GM12864 (cell line): ENCODE measurements at regions not wholly inside any gene's neighbourhood (a gene's known extent, or its start where the extent isn't known, plus 50 kb on each side); places are given as distances from the start of the nearest gene placed in this dataset.

Source experiments
- DNase-seq: peaks from one replicate; pipeline ENCODE4 v3.0.0-alpha.2; 2011; ENCODE audit warnings: low read depth
- H3K4me3 ChIP-seq: 2 replicates; pipeline ENCODE4 v1.5.1; 2011; ENCODE audit warnings: mild to moderate bottlenecking, low read depth, low read length, control low read depth
- CTCF ChIP-seq: IDR thresholded peaks from 2 replicates; pipeline ENCODE4 v1.5.1; 2011; ENCODE audit warnings: low read depth, mild to moderate bottlenecking, moderate library complexity, low read length, control low read depth, inconsistent platforms; ENCODE audit errors: missing control alignments

- TF ChIP-seq CTCF, result no peak
- no peak overlapping the region for H3K4me3 ChIP-seq
- DNase-seq, result no peak
Measured at GRCh38 chr12:116474899-116475298, 84.3 kb upstream of the MAP1LC3B2 start.

DNA sequence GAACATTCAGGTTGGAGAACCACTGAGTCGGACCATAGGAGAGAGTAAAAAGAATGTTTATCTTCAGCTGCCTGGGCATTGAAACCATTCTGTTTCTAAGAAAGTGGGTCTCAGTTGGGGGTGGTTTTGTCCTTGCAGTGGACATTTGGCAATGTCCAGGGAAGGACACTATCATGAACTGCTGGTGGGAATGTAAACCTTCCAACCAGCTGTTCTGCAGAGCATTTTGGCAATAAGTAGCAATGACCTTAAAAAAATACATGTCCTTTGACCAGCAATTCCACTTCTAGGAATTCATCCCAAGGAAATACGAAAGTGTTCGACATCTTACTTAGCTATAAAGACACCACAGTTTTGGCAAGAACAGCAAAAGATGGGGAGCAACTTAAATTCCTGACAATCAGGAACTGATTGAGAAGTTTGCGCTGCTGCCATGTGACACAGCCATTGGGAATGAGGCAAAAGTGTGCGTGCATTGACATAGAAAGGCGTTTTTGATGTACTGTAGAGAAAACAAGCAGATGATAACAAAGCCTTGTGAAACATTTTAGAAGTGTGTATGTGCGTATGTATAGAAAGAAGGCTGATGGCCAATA, 82.9 kb upstream of the MAP1LC3B2 start:
- no peak for TF ChIP-seq CTCF
- DNase-seq, result no peak
- no peak overlapping the region for H3K4me3 ChIP-seq

DNA sequence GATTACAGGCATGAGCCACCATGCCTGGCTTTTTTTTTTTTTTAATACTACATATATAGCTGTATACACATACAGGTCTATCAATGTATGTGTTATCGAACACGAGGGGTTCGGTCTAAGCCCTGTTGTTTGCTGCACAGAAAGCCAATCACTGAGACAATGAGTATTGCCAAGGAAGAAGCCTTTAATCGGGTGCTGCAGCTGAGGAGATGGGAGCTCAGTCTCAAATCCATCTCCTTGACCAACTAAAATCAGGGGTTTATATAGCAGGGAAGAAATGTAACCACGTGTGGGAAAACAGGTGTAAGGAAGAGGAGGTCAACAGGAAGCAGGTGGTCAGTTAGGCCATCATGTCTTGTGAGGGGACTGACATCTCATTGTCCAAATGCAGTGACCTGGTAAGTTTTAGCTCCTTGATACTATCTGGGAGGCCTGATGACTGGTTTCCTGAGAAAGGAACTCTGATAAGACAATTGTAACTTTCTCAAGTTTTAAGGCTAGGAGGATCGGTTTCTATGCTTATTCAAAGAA, 80.9 kb upstream of the MAP1LC3B2 start:
- no peak for TF ChIP-seq CTCF
- H3K4me3 ChIP-seq, result no peak overlapping the region
- no peak for DNase-seq

GRCh38 chr12:116480210-116480810, 78.9 kb upstream of the MAP1LC3B2 start:
- DNase-seq, result no peak
- H3K4me3 ChIP-seq, result no peak overlapping the region
- TF ChIP-seq CTCF, result no peak

GRCh38 chr12:116481726-116482125, 77.5 kb upstream of the MAP1LC3B2 start:
- no peak overlapping the region for H3K4me3 ChIP-seq
- TF ChIP-seq CTCF, result no peak
- DNase-seq, result no peak

DNA sequence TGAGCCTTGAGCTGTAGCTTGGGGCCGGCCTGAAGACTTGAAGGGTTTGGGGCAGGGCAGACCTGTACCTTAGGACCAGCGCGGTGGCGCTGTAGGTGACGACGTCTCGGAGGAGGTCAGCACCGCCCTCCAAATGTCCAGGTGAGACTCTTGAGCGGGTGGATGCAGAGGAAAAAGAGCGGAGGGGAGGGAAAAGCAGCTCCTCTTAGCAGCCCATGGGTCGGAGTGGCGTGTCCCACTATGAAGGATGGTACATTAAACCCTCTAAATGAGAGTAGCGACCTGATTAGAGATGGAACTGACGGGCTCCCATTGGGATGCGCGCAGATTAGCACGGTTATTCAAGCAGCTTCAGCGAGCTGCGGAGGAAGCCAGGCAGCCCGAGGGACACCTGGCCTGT, 77.0 kb upstream of the MAP1LC3B2 start:
- no peak for DNase-seq
- no peak overlapping the region for H3K4me3 ChIP-seq
- no peak for TF ChIP-seq CTCF

GRCh38 chr12:116482859-116483258, 76.3 kb upstream of the MAP1LC3B2 start:
- H3K4me3 ChIP-seq, result no peak overlapping the region
- no peak for DNase-seq
- no peak for TF ChIP-seq CTCF
